B cell (primary cell): ENCODE measurements at regions not wholly inside any gene's neighbourhood (a gene's known extent, or its start where the extent isn't known, plus 50 kb on each side); places are given as distances from the start of the nearest gene placed in this dataset.

Experiments used
- ATAC-seq: fragments of 200-7000 bp; cut with Tn5 transposase; one replicate; pipeline ENCODE4 v1.10.0; 2021; ENCODE audit warnings: low read depth, mild to moderate bottlenecking, moderate number of reproducible peaks, moderate library complexity
- CTCF ChIA-PET: fragments of 350-600 bp; sonication (Branson Sonifier 250); formaldehyde crosslinking; loops from one replicate; lab custom pipeline; 2021; ENCODE audit warnings: antibody characterized with exemption, inconsistent platforms; lab: Charles Lee
- POLR2A ChIA-PET: fragments of 350-600 bp; sonication (Branson Sonifier 250); formaldehyde crosslinking; loops from one replicate; lab custom pipeline; 2021; ENCODE audit warnings: antibody characterized with exemption; lab: Charles Lee
- DNase-seq: peaks from one replicate; pipeline ENCODE4 v3.0.0; 2013
- H2AFZ ChIP-seq: 2 replicates; pipeline ENCODE4 v1.6.1; 2012; ENCODE audit warnings: mild to moderate bottlenecking, low read depth, low read length; ENCODE audit not compliant: insufficient read depth, poor library complexity, severe bottlenecking
- H3K27ac ChIP-seq, 2 donors: 1 replicate in 1 of 2; 2 replicates in 1 of 2; pipeline ENCODE4 v1.5.1; 2012 to 2013; ENCODE audit warnings: low read length in 2 of 2, mild to moderate bottlenecking in 2 of 2, moderate library complexity in 1 of 2
- H3K27me3 ChIP-seq, 4 experiments: fragments of 200-600 bp in 1 of 4; sonication (generic) in 1 of 4; replicated peaks in 1 of 4; 1 replicate in 2 of 4; 2 replicates in 2 of 4; pipeline versions ENCODE4 v1.6.1 to v1.7.0; 2013 to 2016; ENCODE audit warnings: low read length in 3 of 4, mild to moderate bottlenecking in 2 of 4, mixed read lengths in 1 of 4, moderate library complexity in 1 of 4; ENCODE audit not compliant: insufficient read depth in 4 of 4, control insufficient read depth in 3 of 4; ENCODE audit errors: control extremely low read depth in 1 of 4
- H3K36me3 ChIP-seq, 2 experiments: replicated peaks in 1 of 2; 1 replicate in 1 of 2; 2 replicates in 1 of 2; pipeline versions ENCODE4 v1.6.1 to v1.7.1; 2013; ENCODE audit warnings: low read length in 1 of 2; ENCODE audit not compliant: insufficient read depth in 2 of 2, control insufficient read depth in 1 of 2; ENCODE audit errors: control extremely low read depth in 1 of 2, extremely low read depth in 1 of 2
- H3K4me1 ChIP-seq, 2 donors: fragments of 200-600 bp in 1 of 2; sonication (generic) in 1 of 2; 1 replicate in 1 of 2; 2 replicates in 1 of 2; pipeline versions ENCODE4 v1.5.1 to v1.6.1; 2013 to 2017; ENCODE audit warnings: low read length in 2 of 2; ENCODE audit not compliant: control insufficient read depth in 2 of 2, insufficient read depth in 2 of 2
- H3K4me2 ChIP-seq: replicated peaks from 2 replicates; pipeline ENCODE3; 2012; ENCODE audit warnings: mild to moderate bottlenecking, low read depth, low read length; ENCODE audit not compliant: poor library complexity, severe bottlenecking
- H3K4me3 ChIP-seq, 5 experiments: fragments of 200-600 bp in 1 of 5; sonication (generic) in 1 of 5; 1 replicate in 3 of 5; 2 replicates in 2 of 5; pipeline versions ENCODE4 v1.5.1 to v1.7.0; 2011 to 2016; ENCODE audit warnings: low read length in 4 of 5, mild to moderate bottlenecking in 4 of 5, low read depth in 2 of 5, control low read depth in 1 of 5, moderate library complexity in 1 of 5; ENCODE audit not compliant: insufficient read depth in 1 of 5; ENCODE audit errors: control extremely low read depth in 1 of 5, extremely low read depth in 1 of 5
- H3K79me2 ChIP-seq: fragments of 200-600 bp; sonication (generic); one replicate; pipeline ENCODE4 v1.6.0; 2016; ENCODE audit warnings: low read length; ENCODE audit not compliant: control insufficient read depth, insufficient read depth
- H3K9ac ChIP-seq: fragments of 200-600 bp; sonication (generic); 2 replicates; pipeline ENCODE4 v1.6.1; 2017; ENCODE audit warnings: mild to moderate bottlenecking, low read length, moderate library complexity
- H3K9me3 ChIP-seq, 3 donors: one replicate each; pipeline versions ENCODE4 v1.6.1 to v1.7.1; 2013; ENCODE audit warnings: low read length in 2 of 3; ENCODE audit not compliant: control insufficient read depth in 2 of 3, insufficient read depth in 1 of 3; ENCODE audit errors: control extremely low read depth in 1 of 3
- H4K20me1 ChIP-seq: 2 replicates; pipeline ENCODE4 v1.6.0; 2012; ENCODE audit warnings: mild to moderate bottlenecking, low read length; ENCODE audit not compliant: insufficient read depth, control insufficient read depth, poor library complexity, severe bottlenecking
- H3K27ac Mint-ChIP-seq: one replicate; pipeline ENCODE4 v1.8.0; 2021; ENCODE audit warnings: mixed read lengths
- H3K27me3 Mint-ChIP-seq: one replicate; pipeline ENCODE4 v1.8.0; 2021; ENCODE audit warnings: mixed read lengths
- H3K4me1 Mint-ChIP-seq: one replicate; pipeline ENCODE4 v1.8.0; 2021; ENCODE audit warnings: mixed read lengths
- H3K4me3 Mint-ChIP-seq: one replicate; pipeline ENCODE4 v1.8.0; 2021; ENCODE audit warnings: mixed read lengths
- H3K9me3 Mint-ChIP-seq: one replicate; pipeline ENCODE4 v1.8.0; 2022; ENCODE audit warnings: mixed read lengths; ENCODE audit not compliant: insufficient read depth
- CTCF ChIP-seq: fragments of 200-600 bp; IDR thresholded peaks from one replicate; pipeline ENCODE4 v1.8.0; 2022; ENCODE audit warnings: antibody characterized with exemption, mild to moderate bottlenecking
- EZH2 ChIP-seq: IDR thresholded peaks from 2 replicates; pipeline ENCODE4 v1.6.1; 2012; ENCODE audit warnings: borderline replicate concordance, low read depth, mild to moderate bottlenecking, moderate library complexity, low read length; ENCODE audit not compliant: insufficient read depth, poor library complexity, severe bottlenecking
- WGBS: methylation state at CpG from one replicate; pipeline ENCODE4 v1.1.5; 2013; ENCODE audit warnings: missing lambda C conversion rate; ENCODE audit not compliant: insufficient coverage; 5-methylcytosine and 5-hydroxymethylcytosine counted together
- intact Hi-C: fragments of 100-400 bp; cut with micrococcal nuclease; formaldehyde crosslinking; loops from one replicate; pipeline ENCODE4 v1.10.0; 2022

GRCh38 chr7:49112222-49112621 is 187.9 kb downstream of the CDC14C start:
- H3K4me3 Mint-ChIP-seq = no peak overlapping the region
- ChIA-PET POLR2A (no interaction called here), CTCF (no interaction called here)
- H3K9ac ChIP-seq = no peak overlapping the region
- no peak overlapping the region for H3K27ac Mint-ChIP-seq
- H3K79me2 ChIP-seq = no peaks in the 10 kb centered on the region
- peaks cover 11% of the 10 kb centered on the region for H3K9me3 Mint-ChIP-seq
- H3K4me3 ChIP-seq = no peak overlapping the region
- no peaks in the 10 kb centered on the region for H3K4me1 ChIP-seq
- ATAC-seq (no peak), DNase-seq (no peak)
- WGBS = no CpG with 5 or more reads among the region's 3 CpGs
- H3K27ac ChIP-seq = no peak overlapping the region
- H3K27me3 ChIP-seq = no peaks in the 10 kb centered on the region
- no peaks in the 10 kb centered on the region for H3K36me3 ChIP-seq
- no peaks in the 10 kb centered on the region for H3K27me3 Mint-ChIP-seq
- no peak overlapping the region for H2AFZ ChIP-seq
- peaks cover 0 to 11% (median 0%) of the 10 kb centered on the region in 3 donors for H3K9me3 ChIP-seq
- TF ChIP-seq EZH2 (no peak), CTCF (no peak)
- intact Hi-C loops = no loop called here
- no peak overlapping the region for H3K4me2 ChIP-seq
- H4K20me1 ChIP-seq = no peaks in the 10 kb centered on the region
- no peaks in the 10 kb centered on the region for H3K4me1 Mint-ChIP-seq

GRCh38 chr7:49112647-49113046 is 188.3 kb downstream of the CDC14C start:
- Histone ChIP-seq H3K4me3 (no peak overlapping the region), H2AFZ (no peak overlapping the region), H3K27ac (no peak overlapping the region), H3K9me3 (peaks cover 0 to 8% (median 0%) of the 10 kb centered on the region in 3 donors), H3K27me3 (no peaks in the 10 kb centered on the region), H4K20me1 (no peaks in the 10 kb centered on the region), H3K4me2 (no peak overlapping the region), H3K4me1 (no peaks in the 10 kb centered on the region), H3K36me3 (no peaks in the 10 kb centered on the region), H3K79me2 (no peaks in the 10 kb centered on the region), H3K9ac (no peak overlapping the region)
- DNase-seq (no peak), ATAC-seq (no peak)
- WGBS = 91% methylated on average over 4 of the region's 5 CpGs
- no peak overlapping the region for H3K27ac Mint-ChIP-seq
- TF ChIP-seq EZH2 (no peak), CTCF (no peak)
- ChIA-PET POLR2A (no interaction called here), CTCF (no interaction called here)
- H3K9me3 Mint-ChIP-seq = peaks cover 11% of the 10 kb centered on the region
- intact Hi-C loops = no loop called here
- H3K4me3 Mint-ChIP-seq = no peak overlapping the region
- H3K27me3 Mint-ChIP-seq = no peaks in the 10 kb centered on the region
- no peaks in the 10 kb centered on the region for H3K4me1 Mint-ChIP-seq
